ENCODE measurements at regions not wholly inside any gene's neighbourhood (a gene's known extent, or its start where the extent isn't known, plus 50 kb on each side); places are given as distances from the start of the nearest gene placed in this dataset.

DNA sequence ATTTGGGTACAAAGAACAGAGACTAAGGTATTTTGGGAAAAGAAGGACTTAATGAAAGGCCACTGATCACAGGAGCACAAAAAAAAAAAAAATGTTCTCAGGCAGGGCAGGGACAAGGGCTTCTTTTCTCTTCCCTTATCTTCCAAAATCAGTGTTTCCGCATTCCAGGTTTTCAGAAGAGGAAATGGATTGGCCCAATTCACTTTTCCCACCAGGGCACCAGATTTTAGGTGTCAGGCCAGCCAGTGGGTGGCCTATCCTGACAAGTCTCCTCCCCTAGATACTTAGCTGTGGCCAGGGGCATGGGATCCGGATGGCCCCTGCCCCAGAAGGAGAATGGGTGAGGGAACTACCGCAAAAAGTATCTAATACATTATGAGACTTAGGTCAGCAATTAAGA, 88.9 kb upstream of the WAC start:
- ATAC-seq = no peak
- no peak for TF ChIP-seq RARB (CRISPR knock-in tag; IDR thresholded peaks at IDR 0.05)
- TF ChIP-seq, protein P1, sequence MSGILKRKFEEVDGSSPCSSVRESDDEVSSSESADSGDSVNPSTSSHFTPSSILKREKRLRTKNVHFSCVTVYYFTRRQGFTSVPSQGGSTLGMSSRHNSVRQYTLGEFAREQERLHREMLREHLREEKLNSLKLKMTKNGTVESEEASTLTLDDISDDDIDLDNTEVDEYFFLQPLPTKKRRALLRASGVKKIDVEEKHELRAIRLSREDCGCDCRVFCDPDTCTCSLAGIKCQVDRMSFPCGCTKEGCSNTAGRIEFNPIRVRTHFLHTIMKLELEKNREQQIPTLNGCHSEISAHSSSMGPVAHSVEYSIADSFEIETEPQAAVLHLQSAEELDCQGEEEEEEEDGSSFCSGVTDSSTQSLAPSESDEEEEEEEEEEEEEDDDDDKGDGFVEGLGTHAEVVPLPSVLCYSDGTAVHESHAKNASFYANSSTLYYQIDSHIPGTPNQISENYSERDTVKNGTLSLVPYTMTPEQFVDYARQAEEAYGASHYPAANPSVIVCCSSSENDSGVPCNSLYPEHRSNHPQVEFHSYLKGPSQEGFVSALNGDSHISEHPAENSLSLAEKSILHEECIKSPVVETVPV (CRISPR knock-in tag; IDR thresholded peaks at IDR 0.05) = no peak
- TF ChIP-seq OSR1 (CRISPR knock-in tag; IDR thresholded peaks at IDR 0.05) = no peak
- TF ChIP-seq SNAI2 (CRISPR knock-in tag; IDR thresholded peaks at IDR 0.05) = no peak
- TF ChIP-seq ZNF70 (CRISPR knock-in tag; IDR thresholded peaks at IDR 0.05) = no peak
- TF ChIP-seq GLIS3 (CRISPR knock-in tag; IDR thresholded peaks at IDR 0.05) = no peak
- TF ChIP-seq ZNF8 (CRISPR knock-in tag; IDR thresholded peaks at IDR 0.05) = no peak
- TF ChIP-seq ZC3H10 (CRISPR knock-in tag; IDR thresholded peaks at IDR 0.05) = no peak
- no peak for TF ChIP-seq TCF4 (CRISPR knock-in tag; IDR thresholded peaks at IDR 0.05; ENCODE audit: borderline replicate concordance)
- TF ChIP-seq ESRRG (CRISPR knock-in tag; IDR thresholded peaks at IDR 0.05) = no peak
- TF ChIP-seq, protein P2, sequence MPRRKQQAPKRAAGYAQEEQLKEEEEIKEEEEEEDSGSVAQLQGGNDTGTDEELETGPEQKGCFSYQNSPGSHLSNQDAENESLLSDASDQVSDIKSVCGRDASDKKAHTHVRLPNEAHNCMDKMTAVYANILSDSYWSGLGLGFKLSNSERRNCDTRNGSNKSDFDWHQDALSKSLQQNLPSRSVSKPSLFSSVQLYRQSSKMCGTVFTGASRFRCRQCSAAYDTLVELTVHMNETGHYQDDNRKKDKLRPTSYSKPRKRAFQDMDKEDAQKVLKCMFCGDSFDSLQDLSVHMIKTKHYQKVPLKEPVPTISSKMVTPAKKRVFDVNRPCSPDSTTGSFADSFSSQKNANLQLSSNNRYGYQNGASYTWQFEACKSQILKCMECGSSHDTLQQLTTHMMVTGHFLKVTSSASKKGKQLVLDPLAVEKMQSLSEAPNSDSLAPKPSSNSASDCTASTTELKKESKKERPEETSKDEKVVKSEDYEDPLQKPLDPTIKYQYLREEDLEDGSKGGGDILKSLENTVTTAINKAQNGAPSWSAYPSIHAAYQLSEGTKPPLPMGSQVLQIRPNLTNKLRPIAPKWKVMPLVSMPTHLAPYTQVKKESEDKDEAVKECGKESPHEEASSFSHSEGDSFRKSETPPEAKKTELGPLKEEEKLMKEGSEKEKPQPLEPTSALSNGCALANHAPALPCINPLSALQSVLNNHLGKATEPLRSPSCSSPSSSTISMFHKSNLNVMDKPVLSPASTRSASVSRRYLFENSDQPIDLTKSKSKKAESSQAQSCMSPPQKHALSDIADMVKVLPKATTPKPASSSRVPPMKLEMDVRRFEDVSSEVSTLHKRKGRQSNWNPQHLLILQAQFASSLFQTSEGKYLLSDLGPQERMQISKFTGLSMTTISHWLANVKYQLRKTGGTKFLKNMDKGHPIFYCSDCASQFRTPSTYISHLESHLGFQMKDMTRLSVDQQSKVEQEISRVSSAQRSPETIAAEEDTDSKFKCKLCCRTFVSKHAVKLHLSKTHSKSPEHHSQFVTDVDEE (CRISPR knock-in tag; IDR thresholded peaks at IDR 0.05) = no peak
- no peak for TF ChIP-seq ISL1 (CRISPR knock-in tag; IDR thresholded peaks at IDR 0.05)
- TF ChIP-seq CSDC2 (CRISPR knock-in tag; IDR thresholded peaks at IDR 0.05) = no peak
- TF ChIP-seq, protein P3, sequence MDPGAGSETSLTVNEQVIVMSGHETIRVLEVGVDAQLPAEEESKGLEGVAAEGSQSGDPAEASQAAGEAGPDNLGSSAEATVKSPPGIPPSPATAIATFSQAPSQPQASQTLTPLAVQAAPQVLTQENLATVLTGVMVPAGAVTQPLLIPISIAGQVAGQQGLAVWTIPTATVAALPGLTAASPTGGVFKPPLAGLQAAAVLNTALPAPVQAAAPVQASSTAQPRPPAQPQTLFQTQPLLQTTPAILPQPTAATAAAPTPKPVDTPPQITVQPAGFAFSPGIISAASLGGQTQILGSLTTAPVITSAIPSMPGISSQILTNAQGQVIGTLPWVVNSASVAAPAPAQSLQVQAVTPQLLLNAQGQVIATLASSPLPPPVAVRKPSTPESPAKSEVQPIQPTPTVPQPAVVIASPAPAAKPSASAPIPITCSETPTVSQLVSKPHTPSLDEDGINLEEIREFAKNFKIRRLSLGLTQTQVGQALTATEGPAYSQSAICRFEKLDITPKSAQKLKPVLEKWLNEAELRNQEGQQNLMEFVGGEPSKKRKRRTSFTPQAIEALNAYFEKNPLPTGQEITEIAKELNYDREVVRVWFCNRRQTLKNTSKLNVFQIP (CRISPR knock-in tag; IDR thresholded peaks at IDR 0.05; ENCODE audit: borderline replicate concordance, low read depth) = no peak
- TF ChIP-seq, protein P4, sequence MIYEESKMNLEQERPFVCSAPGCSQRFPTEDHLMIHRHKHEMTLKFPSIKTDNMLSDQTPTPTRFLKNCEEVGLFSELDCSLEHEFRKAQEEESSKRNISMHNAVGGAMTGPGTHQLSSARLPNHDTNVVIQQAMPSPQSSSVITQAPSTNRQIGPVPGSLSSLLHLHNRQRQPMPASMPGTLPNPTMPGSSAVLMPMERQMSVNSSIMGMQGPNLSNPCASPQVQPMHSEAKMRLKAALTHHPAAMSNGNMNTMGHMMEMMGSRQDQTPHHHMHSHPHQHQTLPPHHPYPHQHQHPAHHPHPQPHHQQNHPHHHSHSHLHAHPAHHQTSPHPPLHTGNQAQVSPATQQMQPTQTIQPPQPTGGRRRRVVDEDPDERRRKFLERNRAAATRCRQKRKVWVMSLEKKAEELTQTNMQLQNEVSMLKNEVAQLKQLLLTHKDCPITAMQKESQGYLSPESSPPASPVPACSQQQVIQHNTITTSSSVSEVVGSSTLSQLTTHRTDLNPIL (CRISPR knock-in tag; IDR thresholded peaks at IDR 0.05; ENCODE audit: low read depth) = no peak
- TF ChIP-seq ZFP30 (CRISPR knock-in tag; IDR thresholded peaks at IDR 0.05) = no peak
- no peak for TF ChIP-seq BACH2 (CRISPR knock-in tag; IDR thresholded peaks at IDR 0.05; ENCODE audit: borderline replicate concordance)
- TF ChIP-seq TOX (CRISPR knock-in tag; IDR thresholded peaks at IDR 0.05; ENCODE audit: borderline replicate concordance) = no peak

DNA sequence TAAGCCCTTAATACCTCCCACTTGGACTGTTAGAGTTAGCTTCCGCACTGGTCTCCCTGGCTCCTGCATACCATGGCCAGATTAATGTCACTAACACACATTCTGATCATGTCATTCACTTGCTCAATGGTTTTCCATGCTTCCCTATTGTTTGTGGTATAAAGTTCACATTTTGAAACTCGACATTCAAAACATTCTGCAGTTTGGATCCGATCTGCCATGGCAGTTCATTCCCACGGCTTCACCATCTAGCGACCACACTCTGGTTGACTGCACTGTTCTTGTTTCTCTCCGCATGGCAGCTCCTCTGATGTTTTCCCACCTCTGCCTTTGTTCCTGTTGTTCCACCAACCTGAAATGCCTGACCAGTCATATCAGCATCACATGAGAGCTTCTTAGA, 87.4 kb upstream of the WAC start:
- no peak for ATAC-seq
- no peak for TF ChIP-seq TCF4 (CRISPR knock-in tag; IDR thresholded peaks at IDR 0.05; ENCODE audit: borderline replicate concordance)
- no peak for TF ChIP-seq ARNTL (CRISPR knock-in tag; IDR thresholded peaks at IDR 0.05; ENCODE audit: borderline replicate concordance, low read depth)
- TF ChIP-seq ZFP3 (CRISPR knock-in tag; IDR thresholded peaks at IDR 0.05) = no peak
- TF ChIP-seq OSR1 (CRISPR knock-in tag; IDR thresholded peaks at IDR 0.05) = no peak

DNA sequence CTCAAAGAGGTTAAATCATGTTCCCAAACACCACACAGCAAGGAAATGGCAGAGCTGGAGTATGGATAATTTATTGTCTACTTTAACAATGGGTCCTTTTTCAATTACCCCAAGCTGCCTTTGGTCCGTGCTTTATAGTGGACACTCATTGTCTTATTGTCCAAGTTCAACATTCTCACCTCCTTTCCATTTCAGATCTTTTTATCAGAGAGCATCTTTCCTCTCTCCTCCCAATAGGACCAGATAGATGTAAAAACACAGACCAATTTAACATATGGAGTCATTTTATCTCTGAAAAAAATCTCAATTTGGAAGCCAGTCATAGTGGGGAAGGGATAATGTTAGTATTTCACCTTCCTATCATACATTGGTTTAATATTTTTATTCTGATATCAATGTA, 83.5 kb upstream of the WAC start:
- TF ChIP-seq PPARA (CRISPR knock-in tag; IDR thresholded peaks at IDR 0.05; ENCODE audit: borderline replicate concordance) = no peak
- no peak for TF ChIP-seq CSDC2 (CRISPR knock-in tag; IDR thresholded peaks at IDR 0.05)
- no peak for TF ChIP-seq ZFP3 (CRISPR knock-in tag; IDR thresholded peaks at IDR 0.05)
- no peak for TF ChIP-seq GLIS3 (CRISPR knock-in tag; IDR thresholded peaks at IDR 0.05)
- TF ChIP-seq RARB (CRISPR knock-in tag; IDR thresholded peaks at IDR 0.05) = no peak
- no peak for TF ChIP-seq BACH2 (CRISPR knock-in tag; IDR thresholded peaks at IDR 0.05; ENCODE audit: borderline replicate concordance)
- TF ChIP-seq, protein P1 (CRISPR knock-in tag; IDR thresholded peaks at IDR 0.05) = no peak
- no peak for ATAC-seq
